Stomach (tissue), 4 donors: ENCODE measurements at regions not wholly inside any gene's neighbourhood (a gene's known extent, or its start where the extent isn't known, plus 50 kb on each side); places are given as distances from the start of the nearest gene placed in this dataset.

ENCODE experiments used
- POLR2A ChIP-seq, 4 donors: fragments of 450-650 bp; IDR thresholded peaks; one replicate each; pipeline ENCODE4 v1.6.1; 2016; ENCODE audit warnings: antibody characterized with exemption in 4 of 4, control low read depth in 2 of 4, mild to moderate bottlenecking in 1 of 4, moderate library complexity in 1 of 4
- POLR2AphosphoS5 ChIP-seq, 3 donors: sonication (generic); formaldehyde crosslinking; IDR thresholded peaks; one replicate each; pipeline ENCODE4 v1.6.1; 2016; ENCODE audit warnings: antibody characterized with exemption in 3 of 3
- TF ChIP-seq, protein P1 (sequence below), 7 experiments: fragments of 450-650 bp in 4 of 7; fragments of 200-600 bp in 3 of 7; sonication (generic) in 3 of 7; IDR thresholded peaks; one replicate each; pipeline ENCODE4 v1.5.1; 2016 to 2019; ENCODE audit warnings: antibody characterized with exemption in 7 of 7, control low read depth in 2 of 7, mild to moderate bottlenecking in 1 of 7

DNA sequence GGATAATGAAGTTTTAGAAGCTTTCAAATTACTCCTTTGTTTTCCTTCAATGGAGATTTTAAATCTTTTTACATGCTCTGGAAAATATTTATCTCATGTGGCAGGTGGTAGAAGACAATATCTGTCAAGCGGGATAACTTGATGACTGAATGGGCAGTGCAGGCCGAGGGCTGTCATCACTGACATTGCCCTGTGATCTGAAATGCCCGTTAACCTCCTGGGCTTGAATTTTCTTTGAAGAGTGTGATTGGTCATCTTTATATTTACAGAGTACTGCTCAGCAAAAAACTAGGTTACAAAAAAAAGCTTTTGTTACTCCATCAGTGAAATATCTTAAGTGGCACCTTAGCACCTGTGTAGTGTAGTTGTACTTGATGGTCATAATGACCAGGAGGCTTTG, 147.5 kb downstream of the GATB start:
- TF ChIP-seq POLR2AphosphoS5 (IDR thresholded peaks at IDR 0.05) = no peak
- TF ChIP-seq, protein P1, sequence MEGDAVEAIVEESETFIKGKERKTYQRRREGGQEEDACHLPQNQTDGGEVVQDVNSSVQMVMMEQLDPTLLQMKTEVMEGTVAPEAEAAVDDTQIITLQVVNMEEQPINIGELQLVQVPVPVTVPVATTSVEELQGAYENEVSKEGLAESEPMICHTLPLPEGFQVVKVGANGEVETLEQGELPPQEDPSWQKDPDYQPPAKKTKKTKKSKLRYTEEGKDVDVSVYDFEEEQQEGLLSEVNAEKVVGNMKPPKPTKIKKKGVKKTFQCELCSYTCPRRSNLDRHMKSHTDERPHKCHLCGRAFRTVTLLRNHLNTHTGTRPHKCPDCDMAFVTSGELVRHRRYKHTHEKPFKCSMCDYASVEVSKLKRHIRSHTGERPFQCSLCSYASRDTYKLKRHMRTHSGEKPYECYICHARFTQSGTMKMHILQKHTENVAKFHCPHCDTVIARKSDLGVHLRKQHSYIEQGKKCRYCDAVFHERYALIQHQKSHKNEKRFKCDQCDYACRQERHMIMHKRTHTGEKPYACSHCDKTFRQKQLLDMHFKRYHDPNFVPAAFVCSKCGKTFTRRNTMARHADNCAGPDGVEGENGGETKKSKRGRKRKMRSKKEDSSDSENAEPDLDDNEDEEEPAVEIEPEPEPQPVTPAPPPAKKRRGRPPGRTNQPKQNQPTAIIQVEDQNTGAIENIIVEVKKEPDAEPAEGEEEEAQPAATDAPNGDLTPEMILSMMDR (IDR thresholded peaks at IDR 0.05) = no peak
- no peak for TF ChIP-seq POLR2A (IDR thresholded peaks at IDR 0.05)
